GM18505 (cell line): ENCODE measurements at regions not wholly inside any gene's neighbourhood (a gene's known extent, or its start where the extent isn't known, plus 50 kb on each side); places are given as distances from the start of the nearest gene placed in this dataset.
"Not testable (repeated sequence)": the region's sequence is repeated elsewhere in the genome, so short reads cannot be mapped to it uniquely, and the experiment has no call there.

ENCODE experiments used
- ATAC-seq: cut with Tn5 transposase; IDR thresholded peaks from one replicate; pipeline ENCODE4 v1.9.1; 2021; ENCODE audit not compliant: unreplicated experiment
- POLR2A ChIP-seq: IDR thresholded peaks from 4 replicates; pipeline ENCODE4 v1.6.1; 2011; ENCODE audit warnings: borderline replicate concordance; ENCODE audit not compliant: insufficient read depth, insufficient read length; ENCODE audit errors: extremely low read depth

DNA sequence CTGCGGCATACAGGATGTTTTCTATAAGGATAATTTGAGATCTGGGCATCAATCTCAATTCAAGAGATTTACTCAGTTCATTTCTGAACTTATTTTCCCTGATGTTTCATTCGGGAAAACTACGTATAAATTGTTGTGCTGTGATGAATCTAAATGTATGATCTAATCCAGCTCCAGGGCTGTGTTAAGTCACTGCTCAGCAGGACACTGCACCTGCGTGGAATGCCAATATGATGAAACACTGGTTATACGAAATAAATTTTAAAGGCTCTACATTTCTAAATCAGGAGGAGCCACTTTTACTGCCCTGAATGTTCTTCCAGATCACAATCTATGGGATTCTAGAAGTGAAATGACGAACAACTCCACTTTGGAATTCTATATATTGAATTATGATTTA, 259.0 kb downstream of the HNMT start:
- TF ChIP-seq POLR2A, result no peak
- no peak for ATAC-seq

DNA sequence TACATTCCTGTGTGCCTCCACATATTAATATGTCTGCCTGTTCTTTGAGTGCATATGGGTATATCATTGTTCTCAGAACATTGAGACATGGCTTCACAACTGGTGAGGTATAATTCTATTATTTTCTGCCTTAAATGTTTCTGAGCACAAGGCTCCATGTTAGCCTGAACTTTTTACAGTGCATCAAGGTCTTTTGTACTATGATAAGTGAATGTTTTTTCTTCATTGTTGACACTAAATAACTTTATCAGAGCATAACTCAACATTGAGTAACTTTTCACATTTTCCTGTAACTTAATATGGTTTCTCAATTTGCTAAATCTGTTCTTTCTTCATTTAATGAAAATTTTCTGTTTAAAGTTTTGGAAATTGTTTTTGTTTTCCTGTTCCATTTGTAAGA, 262.9 kb downstream of the HNMT start:
- no peak for ATAC-seq
- no peak for TF ChIP-seq POLR2A

DNA sequence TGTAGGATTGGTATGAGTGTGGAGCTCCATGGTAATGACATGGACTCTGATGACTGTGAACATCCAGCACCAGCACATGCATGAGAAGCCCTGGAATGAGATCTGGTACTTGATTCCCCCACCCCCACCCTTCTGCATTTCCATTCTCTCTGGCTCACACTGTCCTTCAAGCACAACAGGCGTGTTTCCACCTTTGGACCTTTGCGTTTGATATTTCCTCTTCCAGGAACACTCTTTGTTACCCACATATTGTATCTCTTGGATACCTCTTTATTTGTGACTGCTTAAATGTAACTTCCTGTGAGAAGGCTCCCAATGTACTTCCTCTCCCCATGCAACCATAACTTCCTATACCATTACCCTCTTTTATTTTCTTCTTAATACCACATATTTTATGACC, 263.8 kb downstream of the HNMT start:
- no peak for ATAC-seq
- TF ChIP-seq POLR2A, result no peak

DNA sequence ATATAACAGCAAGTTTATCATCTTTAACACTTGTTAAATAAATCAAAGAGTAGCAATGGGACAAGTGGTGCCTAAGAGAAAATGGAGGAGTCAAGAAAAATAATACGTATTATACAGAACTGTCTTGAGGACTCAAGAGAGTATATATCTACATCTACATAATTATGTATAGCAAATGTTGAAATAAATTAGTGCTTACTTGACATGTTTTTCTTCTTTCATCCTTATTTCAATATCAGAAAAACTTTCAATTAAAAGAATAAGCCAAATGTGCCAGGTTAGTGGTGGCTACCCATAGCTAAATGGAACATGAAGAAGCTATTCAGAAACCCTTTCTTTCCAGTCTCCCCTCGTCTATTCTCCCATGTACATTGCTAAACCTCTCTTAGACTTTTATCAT, 267.3 kb upstream of the SPOPL start:
- no peak for ATAC-seq
- TF ChIP-seq POLR2A, result no peak

DNA sequence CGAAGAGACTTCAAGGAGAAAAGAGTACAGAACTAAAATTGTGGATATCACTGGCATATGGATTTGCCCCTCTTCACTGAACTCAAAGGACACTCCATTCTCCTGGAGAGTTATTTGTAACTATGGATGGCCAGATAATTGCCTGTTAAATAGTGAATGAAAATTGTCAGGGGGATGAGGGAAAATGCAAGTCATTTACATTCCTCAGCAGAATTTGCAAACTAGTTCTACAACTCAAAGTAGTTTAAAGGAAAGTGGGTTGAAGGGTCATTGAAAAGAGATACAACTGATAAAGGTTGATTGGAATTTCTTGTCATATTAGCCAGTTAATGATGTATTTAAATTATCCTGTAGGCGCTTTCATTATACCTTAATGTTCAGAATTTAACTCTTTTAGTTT, 266.5 kb upstream of the SPOPL start:
- TF ChIP-seq POLR2A, result no peak
- no peak for ATAC-seq

DNA sequence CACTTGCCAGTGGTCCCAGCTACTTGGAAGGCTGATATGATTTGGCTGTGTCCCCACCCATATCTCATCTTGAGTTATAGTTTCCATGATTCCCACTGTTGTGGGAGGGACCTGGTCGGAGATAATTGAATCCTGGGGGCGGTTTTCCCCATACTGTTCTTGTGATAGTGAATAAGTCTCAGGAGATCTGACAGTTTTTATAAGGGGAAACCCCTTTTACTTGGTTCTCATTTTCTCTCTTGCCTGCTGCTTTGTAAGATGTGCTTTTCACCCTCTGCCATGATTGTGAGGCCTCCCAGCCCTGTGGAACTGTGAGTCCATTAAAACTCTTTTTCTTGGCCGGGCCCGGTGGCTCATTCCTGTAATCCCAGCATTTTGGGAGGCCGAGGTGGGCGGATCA, 265.4 kb upstream of the SPOPL start:
- TF ChIP-seq POLR2A, result no peak
- ATAC-seq, result no peak

DNA sequence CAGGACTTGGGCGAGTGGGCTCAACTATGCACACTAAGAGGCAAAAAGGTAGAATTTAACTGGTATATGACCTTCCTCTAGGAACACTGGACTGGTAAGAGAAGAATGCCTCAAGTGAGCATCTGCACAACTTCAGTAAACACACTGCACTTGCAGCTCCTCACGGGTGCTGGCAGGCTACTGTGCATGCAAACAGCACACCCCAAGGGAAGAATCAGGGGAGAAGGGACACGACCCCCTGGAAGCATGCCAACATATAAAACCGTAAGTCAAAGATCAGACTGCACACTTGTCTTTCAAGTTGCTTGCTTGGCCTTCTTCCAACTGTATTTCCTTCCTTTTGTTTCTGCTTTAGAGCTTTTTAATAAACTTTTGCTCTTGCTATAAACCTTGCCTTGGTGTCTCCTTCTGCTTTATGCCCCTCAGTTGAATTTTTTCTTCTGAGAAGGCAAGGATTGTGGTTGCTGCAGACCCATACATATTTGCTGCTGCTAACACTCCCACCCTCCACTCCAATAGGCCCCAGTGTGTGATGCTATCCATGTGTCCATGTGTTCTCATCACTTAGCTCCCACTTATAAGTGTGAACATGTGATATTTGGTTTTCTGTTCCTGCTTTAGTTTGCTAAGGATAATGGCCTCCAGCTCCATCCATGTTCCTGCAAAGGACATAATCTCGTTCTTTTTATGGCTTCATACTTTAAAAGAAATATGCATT, 263.7 kb upstream of the SPOPL start:
- TF ChIP-seq POLR2A, result no peak

DNA sequence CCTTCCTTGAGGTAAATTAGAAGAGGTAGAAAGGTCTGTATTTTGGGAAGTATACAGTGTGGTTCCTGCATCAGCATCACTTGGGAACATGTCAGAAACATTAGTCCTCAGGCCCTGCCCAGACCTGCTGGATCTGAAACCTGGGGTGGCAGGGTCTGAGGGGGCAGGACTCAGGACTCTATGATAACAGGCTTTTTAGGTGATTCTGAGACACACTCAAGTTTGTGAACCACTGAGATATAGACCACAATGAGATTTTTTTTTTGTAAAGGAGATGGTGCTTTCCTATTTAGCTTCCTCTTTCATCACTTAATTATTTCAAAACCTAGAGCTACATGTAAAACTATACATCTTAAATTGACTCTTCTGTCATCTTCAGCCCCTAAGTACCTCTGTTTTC, 262.7 kb upstream of the SPOPL start:
- no peak for ATAC-seq
- no peak for TF ChIP-seq POLR2A

More for the DNA sequence above, 263.7 kb upstream of the SPOPL start:
- ATAC-seq, result no peak

DNA sequence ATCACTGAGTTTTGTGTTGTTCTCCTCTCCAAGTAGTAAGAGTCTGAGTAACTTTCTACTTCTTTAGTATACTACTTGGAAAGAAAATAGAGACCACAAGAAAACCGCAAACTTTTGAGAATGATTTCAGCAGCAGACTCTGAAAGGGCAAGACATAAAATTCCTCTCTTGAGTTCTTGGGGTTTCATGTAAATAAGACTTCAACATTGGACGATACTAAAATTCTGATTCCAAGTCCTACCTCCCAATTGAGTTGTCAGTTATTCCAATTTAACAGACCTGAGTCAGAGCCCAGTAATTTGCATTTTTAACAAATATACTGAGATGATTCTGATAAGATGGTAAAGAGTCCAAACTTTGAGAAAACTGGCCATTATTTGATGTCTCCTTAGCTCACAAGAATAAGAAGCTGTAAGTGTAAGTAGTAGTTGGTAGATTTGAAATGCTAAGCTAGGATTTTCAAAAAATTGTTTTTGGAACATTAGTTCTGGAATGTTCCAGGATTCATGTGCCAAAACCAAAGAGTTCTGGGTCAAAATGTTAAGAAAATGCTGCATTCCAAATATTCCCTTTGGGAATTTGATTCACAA, 261.6 kb upstream of the SPOPL start:
- no peak for ATAC-seq
- no peak for TF ChIP-seq POLR2A

DNA sequence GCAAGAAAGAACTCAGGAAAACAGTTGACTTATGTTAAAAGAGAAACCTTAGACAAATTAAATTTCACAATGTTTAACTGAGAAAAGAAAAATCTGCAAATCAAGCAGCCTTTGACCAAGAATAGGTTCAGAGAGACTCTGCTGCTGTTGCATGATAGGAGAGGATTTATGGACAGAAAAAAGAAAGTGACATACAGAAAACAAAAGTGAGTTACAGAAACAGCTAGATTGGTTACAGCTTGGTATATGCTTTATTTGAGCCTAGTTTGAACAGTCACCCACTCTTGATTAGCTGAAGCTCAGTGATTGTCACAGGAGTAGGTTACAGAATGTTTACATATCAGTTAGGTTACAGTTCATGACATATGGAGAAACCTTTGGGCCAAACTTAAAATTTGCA, 258.2 kb upstream of the SPOPL start:
- no peak for TF ChIP-seq POLR2A
- ATAC-seq, result no peak

DNA sequence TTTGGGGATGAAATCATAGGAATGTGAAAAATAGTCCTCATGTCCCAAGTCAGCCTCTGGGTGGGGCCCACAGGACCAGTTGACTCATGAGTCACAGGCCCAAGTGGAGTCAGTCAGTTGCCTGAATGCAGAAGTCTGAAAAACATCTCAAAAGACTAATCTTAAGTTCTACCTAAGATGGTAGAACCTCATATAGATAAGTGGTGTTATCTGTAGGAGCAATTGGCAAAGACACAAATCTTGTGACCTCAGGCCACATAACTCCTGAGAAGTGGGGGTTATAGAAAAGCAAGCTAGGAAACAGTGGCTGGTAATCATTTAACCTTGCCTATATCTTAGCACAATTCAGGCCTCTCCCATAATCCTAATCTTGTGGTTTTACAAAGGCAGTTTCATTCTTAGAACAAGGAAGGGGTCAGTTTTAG, 257.1 kb upstream of the SPOPL start:
- TF ChIP-seq POLR2A, result no peak
- no peak for ATAC-seq

DNA sequence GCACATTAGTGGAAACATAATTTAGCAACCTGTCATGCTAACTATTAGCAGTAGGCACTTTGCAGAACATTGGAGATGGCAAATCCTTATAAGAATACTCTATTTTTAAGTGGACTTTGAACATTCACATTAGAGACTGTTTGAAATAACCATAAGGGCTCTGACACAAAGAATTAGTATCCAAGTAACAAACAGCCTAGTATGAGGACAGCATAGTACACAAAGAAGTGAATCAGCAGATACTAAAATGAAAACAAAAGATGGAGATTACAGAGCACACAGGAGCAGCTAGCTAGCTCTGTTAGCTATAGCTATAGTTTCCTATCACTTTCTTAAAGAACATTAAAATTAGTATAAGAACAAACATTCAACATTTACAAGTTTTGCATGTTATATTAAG, 256.3 kb upstream of the SPOPL start:
- no peak for TF ChIP-seq POLR2A
- no peak for ATAC-seq

DNA sequence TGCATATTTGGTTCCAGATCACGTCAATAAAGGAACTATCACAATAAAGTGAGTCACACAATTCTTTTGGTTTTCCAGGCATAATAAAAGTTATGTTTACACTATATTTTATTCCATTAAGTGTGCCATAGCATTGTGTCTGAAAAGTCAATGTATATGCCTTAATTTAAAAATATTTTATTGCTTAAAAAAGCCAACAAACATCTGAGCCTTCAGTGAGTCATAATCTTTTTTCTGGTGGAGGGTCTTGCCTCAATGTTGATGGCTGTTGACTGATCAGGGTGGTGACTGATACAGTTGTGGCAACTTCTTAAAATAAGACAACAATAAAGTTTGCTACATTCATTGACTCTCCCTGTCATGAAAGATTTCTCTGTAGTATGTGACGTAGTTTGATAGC, 254.3 kb upstream of the SPOPL start:
- no peak for ATAC-seq
- TF ChIP-seq POLR2A, result no peak

DNA sequence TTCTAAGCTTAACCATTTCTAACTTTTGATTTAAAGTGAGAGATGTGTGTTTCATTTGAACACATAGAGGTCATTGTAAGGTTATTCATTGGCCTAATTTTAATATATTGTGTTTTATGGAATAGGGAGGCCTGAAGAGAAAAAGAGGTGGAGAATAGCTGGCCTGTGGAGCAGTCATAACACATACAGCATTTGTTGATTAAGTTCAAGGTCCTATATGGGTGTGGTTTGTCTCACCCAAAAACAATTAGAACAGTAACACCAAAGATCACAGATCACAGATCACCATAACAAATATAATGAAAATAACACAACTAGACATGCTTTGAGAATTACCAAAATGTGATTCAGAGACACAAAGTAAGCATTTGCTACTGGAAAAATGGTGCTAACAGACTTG, 252.4 kb upstream of the SPOPL start:
- no peak for ATAC-seq
- TF ChIP-seq POLR2A, result no peak

DNA sequence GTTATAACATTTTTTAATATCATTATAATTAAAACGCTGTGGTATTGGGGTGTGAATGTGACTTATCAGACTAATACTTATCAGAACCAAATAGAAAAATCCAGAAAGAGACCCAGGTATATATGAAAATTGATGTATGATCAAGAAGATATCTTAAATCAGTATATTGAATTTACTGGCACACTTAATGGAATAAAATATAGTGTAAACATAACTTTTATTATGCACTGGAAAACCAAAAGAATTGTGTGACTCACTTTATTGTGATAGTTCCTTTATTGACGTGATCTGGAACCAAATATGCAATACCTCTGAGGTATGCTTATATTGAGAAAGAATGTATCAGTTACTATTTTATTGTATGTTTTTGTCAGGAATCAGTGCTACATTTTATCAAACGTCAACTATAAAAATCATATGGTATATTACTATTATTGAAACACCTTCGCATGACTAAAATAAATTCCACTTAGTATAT, 250.7 kb upstream of the SPOPL start:
- ATAC-seq, result not testable (repeated sequence)

DNA sequence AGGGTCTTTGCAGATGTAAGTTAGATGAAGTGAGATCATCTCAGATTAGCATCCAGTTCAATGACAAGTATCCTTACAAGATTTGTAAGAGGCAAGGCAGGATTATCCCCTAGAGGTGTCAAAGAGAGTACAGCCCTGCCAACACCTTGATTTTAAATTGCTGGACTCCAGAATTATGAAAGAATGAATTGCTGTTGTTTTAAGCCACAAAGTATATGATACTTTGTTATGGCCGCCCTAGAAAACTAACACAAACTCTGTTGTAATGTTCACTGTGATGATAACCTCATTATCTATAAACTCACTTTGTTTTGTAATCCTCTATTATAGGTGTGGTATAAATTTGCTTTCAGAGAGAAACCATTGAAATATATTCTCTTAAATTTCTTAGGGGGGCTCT, 249.0 kb upstream of the SPOPL start:
- no peak for TF ChIP-seq POLR2A

DNA sequence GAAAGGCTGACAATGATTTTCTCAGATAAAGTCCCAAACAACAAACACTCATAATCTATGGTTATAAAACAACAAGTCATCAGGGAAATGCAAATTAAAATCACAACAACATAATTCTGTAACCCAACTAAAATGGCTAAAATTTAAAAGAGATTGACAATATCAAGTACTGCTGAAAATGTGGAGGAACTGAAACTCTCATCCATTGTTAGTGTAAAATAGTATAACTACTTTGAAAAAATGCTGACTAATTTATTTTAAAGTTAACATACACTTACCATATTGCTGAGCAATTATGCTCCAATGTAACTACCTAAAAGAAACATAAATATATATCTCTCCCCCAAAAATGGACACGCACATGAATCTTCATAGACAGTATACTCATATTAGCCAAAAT, 245.9 kb upstream of the SPOPL start:
- no peak for TF ChIP-seq POLR2A
- ATAC-seq, result no peak

More for the DNA sequence above, 249.0 kb upstream of the SPOPL start:
- ATAC-seq, result no peak
